GM19023 (cell line): ENCODE measurements at regions not wholly inside any gene's neighbourhood (a gene's known extent, or its start where the extent isn't known, plus 50 kb on each side); places are given as distances from the start of the nearest gene placed in this dataset.

Experiments used
- ATAC-seq: cut with Tn5 transposase; IDR thresholded peaks from one replicate; pipeline ENCODE4 v1.9.1; 2021; ENCODE audit warnings: mild to moderate bottlenecking, moderate library complexity; ENCODE audit not compliant: unreplicated experiment

- ATAC-seq: no peak
Observed at GRCh38 chr15:99440551-99441443, 125.0 kb upstream of the MEF2A start.

GRCh38 chr15:99441444-99441800 is 124.4 kb upstream of the MEF2A start:
- no peak for ATAC-seq

DNA sequence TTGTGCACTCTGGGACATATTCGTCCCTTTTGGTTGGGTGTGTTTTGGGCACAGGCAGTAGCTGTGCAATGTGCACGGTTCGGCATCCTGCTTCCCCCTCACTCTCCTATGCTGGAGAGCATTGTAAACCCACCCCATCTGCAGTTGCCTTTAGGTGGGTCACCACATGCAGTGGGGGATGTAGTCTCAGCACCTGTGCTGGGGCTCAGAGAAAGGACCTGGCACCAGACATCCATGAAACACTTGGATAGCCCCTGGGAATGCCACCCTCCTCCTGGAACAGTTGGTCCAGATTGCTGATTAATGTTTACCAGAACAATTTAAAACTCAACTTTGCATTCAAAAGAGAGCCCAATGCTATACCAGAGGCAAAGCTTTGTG is 123.9 kb upstream of the MEF2A start:
- no peak for ATAC-seq

DNA sequence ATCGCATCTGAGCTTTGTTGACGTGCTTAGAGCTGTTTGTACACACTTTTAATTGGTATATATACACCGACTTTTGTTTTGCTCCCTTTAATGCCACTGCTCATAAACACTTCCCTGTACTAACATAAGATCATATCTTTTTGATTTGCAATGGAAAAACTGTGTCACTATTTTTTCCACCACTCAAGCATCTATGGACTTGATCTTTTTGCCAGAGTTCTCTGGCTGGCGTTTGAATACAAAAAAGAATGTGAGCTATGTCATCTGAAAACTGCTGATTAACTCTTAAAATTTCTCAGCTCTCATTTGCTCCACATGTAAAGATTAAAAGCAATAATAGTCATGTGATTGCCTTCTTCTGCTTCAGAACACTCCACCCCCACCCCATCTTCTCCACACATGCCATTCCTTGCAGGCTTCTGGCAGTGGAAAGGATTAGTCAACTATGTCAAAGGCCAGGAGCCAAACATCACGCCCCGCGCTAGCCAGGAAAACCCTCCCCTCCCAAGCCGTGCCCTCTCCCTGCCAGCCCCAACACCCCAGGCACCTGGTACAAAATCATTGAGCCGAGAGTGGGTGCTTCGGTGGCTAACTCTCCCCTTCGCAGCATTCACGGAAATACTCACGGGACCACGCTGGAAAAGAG is 123.4 kb upstream of the MEF2A start:
- ATAC-seq: no peak

DNA sequence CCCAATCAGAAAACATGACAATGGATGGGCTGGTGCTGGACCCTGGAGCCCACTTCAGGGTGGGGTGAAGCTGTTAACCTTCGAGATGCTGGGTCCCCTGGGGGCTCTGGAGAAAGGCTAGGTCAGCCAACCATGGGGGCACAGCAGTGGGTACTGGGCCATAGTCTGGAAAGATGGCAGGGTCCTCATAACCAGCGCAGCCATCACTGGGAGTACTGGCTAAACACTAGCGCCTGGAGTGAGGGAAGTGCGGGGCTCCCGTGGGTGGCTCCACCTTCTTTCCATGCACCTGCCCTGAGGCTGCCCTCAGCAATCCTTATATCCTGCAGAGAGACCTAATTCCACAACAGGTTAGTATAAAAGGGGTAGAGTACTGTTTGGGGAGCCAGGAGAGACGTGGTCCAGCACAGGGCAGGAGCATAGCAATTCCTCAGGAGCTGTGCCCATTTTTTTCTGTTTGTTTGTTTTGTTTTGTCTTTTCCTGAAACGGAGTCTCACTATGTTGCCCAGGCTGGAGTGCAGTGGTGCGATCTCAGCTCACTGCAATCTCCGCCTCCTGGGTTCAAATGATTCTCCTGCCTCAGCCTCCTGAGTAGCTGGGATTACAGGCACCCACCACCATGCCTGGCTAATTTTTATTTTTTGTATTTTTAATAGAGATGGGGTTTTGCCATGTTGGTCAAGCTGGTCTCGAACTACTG is 122.6 kb upstream of the MEF2A start:
- no peak for ATAC-seq

- ATAC-seq: no peak
Observed at GRCh38 chr15:99443768-99444446, 121.9 kb upstream of the MEF2A start.

DNA sequence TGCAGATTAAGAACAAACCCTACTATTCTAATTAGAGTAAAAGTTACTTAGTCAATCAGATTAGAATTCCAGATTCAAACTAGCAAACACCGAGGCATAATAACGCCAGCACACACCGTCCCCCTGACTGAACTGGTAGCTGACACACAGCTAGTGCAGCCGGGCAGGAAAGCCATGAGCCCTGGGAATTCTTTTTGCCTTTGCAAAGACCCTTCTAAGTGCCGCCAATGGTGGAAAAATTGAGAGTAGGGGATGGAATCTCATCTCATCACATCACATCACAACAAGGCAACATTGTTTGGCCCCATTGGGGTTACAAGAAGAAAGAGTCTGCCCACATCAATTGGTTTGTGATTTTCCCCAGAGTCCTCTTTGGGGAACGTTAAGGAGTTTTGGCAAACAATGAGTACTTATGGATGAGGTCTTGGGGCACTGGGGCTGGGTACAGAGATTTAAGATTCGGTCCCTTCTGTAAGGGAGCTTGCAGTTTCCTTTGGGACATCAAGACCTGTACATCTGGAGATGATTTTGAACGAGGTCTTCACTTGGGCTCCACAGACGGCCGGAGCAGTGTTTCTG is 120.4 kb upstream of the MEF2A start:
- no peak for ATAC-seq

DNA sequence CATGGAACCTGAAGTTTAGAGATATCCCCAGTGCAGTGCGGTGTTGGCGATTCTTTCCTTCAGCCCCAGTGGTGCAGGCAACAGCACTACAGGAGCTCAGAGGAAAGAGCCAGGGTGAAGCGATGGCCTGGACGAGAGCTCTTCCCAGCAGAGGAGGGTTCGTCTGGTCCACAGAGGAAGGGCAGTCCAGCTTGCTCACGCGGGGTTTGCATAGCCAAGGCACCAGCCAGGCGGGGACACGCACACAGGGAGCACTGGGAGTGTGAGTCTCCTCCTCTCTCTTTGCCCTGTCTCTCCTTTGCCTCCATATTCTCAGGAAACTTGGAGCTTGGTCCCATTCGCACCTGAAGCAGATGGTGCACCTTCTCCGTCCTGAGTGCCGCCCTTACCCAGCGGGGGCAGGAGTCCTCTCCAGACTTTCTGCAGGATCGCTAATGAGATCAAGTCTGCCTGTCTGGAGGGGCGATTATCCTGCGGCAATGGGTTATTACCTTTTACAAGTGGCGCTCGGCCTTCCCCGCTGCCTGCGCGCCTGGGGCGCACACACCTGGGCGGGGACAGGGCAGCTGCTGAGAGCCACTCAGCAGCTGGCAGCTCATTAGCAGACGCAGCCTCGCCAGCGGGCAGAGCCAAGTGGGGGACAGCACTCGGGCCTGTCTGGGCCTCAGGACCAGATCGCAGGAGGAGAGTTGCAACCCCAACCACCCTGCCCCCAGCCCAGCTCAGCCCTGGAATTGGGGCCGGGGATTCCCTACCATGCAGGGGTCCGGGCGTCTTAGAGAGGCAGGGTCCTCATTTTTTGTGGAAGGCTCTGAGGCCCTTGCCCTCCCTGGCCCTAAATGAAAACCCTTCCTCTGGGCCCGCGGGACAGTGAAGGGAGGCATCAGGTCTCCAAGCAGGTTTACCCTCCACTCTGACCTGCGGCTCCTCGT is 119.0 kb upstream of the MEF2A start:
- ATAC-seq: no peak

- ATAC-seq: no peak
Observed at GRCh38 chr15:99447497-99448371, 118.0 kb upstream of the MEF2A start.

GRCh38 chr15:99449514-99449913 is 116.3 kb upstream of the MEF2A start:
- ATAC-seq: no peak

DNA sequence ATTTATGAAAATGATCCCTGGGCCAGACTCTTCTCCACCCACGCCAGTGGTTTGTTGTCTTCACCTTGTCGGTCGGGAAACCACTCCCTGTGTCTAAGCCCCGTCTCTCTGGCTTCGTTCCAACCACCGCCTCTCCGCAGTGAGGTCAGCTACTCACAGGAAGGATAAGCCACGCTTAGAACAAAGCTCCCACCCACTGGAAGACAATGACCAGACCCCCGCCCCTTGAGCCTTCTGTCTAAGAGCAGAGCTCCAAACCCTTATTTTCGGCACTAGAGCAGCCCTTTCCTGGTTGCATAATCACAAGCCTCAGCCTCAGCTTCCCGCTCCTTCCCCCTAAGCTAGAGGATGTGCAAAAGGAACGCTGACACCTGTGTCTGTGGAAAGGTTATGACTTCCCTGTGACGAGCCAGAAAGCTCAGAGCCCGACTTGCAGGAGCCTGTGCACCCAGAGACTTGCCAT is 114.9 kb upstream of the MEF2A start:
- peak; percentile 46 for ATAC-seq

- no peak for ATAC-seq
Observed at GRCh38 chr15:99451484-99451883, 114.3 kb upstream of the MEF2A start.

- no peak for ATAC-seq
Observed at GRCh38 chr15:99452010-99452409, 113.8 kb upstream of the MEF2A start.

DNA sequence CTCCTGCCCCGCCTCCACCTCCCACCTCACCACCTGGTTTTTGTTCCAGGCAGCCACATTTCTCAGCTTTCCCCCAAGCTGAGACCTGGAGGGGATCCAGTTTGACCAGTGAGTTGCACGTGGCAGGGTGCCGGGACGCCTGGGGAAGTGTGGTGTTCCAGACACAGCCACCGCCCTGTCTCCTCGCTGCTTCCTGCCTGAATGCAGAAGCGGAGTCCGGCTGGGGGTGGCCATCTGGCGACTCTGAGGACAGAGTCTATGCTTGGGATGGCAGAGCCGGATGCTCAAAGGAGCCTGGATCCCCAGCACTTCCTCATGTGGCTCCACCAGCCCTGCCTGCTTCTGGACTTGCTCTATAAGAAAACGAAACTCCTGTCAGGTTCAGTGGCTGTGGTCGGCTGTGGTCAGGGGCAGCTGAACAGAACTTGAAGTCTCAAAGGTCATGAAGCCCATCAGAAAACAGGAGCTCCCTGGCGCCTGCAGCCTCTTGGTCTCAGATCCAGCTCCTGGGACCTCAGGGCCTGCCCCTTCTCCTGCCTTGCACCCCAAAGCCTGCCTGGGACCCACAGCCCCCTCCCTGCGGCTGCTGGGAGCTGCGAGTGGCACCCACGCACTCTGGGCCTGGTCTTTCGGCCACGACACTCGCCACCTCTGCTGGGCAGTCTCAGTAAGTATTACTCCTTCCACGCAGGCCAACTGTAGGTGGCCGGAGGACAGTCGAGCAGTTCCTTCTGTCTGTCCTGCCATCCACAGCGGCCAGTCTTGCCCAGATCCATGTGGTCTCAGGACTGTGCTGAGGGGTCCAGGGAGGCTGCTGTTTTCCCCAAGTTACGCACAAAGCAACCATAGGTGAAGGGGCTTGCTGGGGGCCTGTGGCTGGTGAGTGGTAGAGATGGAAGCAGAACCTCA is 112.8 kb upstream of the MEF2A start:
- peak; percentile 82 for ATAC-seq

DNA sequence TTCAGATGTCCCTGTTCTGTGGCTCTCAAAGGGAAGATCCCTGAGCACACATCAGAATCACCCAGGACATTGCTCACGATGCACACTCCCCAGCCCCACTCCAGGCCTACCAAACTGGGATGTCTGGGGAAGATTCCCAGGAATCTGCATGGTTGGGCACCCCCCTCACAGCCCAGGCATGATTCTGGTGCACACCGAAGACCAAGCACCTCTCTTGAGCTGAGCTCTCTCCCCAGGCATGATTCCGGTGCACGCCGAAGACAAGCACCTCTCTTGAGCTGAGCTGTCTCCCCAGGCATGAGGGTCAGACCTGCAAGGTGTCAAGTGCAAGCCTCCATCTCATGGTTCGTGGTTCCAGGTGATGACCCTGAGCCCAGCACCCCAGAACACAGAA is 112.2 kb upstream of the MEF2A start:
- no peak for ATAC-seq

DNA sequence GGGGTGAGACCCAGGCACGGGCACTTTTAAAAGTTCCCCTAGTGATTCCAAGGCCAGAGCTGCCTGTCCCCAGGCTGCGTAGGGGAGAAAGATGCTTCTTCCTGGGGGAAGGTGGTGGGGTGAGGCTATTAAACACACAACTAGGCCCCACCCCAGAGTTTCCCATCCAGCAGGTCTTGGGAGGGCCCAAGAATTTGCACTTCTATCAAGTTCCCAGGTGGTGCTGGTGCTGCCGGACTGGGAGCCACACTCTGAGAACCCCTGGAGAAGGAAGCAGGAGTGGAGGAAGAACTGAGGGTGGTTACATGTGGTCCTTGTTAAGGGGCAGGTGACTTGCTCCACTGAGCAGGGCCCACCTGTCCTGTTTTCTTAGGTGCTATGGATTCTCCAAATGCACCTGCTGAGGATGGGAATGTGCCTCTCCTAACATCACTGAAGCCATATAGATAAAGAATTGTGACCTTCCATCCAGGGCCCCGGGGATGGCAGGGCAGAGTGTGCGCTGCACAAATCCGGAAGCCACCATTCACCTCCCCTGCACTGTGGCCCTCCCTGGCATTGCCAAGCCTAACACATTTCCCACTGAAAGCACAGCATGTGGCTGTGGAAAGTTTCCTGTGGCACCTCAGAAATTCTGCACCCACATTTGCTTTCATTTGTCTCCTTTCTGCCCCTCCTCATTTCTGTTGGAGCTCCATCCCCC is 111.5 kb upstream of the MEF2A start:
- no peak for ATAC-seq
